ENCODE measurements at regions not wholly inside any gene's neighbourhood (a gene's known extent, or its start where the extent isn't known, plus 50 kb on each side); places are given as distances from the start of the nearest gene placed in this dataset.
"Not testable (repeated sequence)": the region's sequence is repeated elsewhere in the genome, so short reads cannot be mapped to it uniquely, and the experiment has no call there.

DNA sequence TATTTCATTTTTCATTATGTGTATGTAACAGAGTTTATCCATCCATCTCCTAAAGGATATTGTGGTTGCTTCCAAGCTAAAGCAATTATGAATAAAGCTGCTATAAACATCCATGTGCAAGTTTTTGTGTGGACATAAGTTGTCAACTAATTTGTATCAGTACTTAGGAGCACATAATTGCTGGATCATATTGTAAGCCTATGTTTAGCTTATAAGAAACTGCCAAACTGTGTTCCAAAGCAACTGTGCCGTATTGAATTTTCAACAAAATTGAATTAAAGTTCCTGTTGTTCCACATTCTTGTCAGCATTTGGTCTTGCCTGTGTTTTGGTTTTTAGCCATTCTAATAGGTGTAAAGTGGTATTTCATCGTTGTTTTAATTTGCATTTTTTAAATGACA lies 416.9 kb downstream of the SLC6A15 start:
- DNase-seq (ENCODE audit: low spot score) = no peak

DNA sequence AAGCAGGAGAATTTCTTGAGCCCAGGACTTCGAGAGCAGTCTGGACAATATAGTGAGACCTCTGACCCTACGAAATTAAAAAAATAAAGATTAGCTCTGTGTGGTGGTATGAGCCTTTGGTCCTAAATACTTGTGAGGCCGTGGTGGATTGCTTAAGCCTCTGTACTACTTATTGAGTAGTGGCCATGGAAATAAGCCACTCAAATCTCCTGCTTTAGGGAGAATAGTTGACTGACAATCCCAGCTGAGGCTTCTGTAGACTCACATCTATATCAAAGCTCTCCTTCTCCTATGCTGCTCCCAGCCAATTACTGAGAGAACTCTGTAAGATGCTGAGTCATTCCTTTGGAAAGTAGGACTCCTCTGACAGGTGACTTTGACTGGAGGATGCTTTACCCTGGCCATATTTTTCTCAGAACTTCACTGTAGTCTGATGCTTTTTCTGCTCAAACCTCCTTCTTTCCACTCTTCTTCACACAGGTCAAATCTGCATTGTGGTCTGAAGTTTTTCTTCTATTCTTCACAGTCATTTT lies 420.2 kb downstream of the SLC6A15 start:
- no peak for DNase-seq (ENCODE audit: low spot score)

GRCh38 chr12:84484798-84485197 lies 427.8 kb downstream of the SLC6A15 start:
- DNase-seq (ENCODE audit: low spot score) = no peak

- DNase-seq (ENCODE audit: low spot score) = no peak
Measured at GRCh38 chr12:84480803-84481202, 431.8 kb downstream of the SLC6A15 start.

GRCh38 chr12:84470361-84470760 lies 442.2 kb downstream of the SLC6A15 start:
- DNase-seq (ENCODE audit: low spot score) = no peak

DNA sequence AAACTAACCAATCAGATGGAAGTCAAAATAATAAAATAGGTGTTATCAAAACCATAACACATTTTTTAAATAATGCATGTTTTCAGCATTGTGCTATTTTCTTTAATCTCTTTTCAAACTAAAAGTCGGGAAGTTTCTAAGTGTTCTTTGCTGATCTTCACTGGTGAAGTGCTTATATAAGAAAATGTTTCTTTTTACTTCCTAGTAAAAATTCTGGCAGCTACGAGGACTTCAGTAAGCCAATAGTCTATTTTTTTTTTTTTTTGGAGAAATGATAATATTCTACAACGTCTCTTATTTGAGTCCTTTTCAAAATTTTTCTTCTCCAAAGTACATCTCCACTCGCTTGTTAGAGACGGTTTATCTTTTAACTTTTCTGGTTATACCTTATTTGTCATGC lies 448.0 kb downstream of the SLC6A15 start:
- no peak for DNase-seq (ENCODE audit: low spot score)

DNA sequence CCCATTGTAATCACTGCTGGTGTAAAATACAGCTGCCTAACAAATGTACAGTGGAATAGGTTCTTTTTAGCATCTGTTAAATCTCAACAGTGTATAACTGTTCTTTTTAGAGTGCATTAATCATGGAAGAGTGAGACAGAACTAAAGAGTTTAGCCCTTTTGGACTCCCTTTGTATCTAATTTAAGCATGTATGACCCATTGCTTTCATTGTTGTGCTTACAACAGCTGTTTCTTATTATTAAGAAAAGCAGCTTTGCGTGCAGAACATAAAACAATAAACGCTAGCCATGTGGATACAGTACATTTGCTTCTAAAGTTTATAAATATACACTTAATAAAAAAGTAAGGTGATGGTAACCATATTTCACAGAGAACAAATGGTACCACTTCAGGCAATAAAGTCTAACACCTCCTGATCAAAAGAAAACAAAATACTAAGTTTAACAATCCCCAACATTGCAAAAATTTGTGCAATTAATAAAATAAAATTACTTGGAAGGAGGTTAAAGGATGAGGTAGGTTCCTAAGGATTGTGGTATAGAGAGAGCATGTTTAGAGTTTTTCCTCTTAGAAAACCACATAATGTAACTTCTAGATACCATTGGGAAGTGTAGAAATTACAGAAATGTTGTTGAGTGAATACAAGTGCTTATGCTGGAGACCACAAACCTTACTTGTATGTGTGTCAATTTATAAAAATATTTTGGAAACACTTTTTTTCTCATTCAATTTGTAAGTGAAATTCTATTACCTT lies 448.7 kb downstream of the SLC6A15 start:
- DNase-seq (ENCODE audit: low spot score) = no peak

- DNase-seq (ENCODE audit: low spot score) = no peak
Measured at GRCh38 chr12:84455598-84455997, 457.0 kb downstream of the SLC6A15 start.

DNA sequence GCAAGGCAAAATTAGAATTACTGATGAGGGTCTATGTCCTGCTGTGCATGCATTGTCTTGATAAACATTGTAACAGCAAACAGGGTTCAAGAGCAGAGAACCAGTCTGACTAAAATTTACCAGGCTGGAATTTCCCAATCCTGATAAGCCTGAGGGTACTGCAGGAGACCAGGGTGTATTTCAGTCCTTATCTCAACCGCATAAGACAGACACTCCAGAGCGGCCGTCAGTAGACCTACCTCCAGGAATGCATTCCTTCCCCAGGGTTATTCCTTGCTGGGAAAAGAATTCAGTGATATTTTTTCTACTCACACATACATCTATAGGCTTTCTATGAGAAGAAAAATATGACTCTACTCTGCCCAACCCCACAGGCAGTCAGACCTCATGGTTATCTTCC lies 466.1 kb downstream of the SLC6A15 start:
- not testable (repeated sequence) for DNase-seq (ENCODE audit: low spot score)

GRCh38 chr12:84436134-84436533 lies 476.5 kb downstream of the SLC6A15 start:
- DNase-seq (ENCODE audit: low spot score) = no peak

DNA sequence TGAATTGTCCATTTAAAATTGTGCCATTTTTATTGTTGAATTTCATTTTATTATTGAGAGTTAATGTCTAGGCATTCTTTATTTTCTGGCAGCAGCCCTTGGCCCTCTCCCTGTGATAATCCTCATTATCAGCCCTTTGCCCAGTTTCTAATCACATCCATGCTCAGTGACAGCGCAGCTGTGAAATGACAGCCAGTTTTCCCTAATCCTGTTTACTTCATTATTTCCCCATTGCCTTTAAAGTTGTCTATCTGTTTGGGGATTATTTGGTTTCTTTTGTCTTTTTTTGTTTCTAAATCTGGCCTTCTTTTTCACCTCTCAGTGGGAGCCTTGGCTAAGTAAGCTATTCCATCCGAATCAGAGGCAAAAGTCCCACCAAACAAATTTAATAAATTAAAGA lies 476.9 kb downstream of the SLC6A15 start:
- DNase-seq (ENCODE audit: low spot score) = no peak

DNA sequence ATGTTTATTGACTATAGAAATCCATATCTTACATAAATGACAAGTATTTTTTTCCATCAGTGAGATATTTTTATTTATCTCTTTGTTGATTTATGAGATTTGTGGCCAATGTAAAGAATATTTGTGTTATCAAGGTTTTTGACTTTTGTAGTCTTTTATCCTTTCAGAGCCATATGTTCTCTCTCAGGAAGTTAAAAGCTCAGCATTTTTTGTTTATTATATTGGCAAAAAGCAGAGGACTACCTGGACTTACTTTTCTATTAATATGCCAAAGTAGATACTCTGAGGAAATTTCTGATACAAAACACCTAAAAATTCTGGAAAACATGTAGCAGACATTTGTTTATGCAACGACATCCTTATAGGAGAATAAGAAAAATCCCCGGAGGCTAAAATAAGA lies 490.3 kb downstream of the SLC6A15 start:
- DNase-seq (ENCODE audit: low spot score) = no peak

GRCh38 chr12:84421103-84421502 lies 491.5 kb downstream of the SLC6A15 start:
- no peak for DNase-seq (ENCODE audit: low spot score)

- no peak for DNase-seq (ENCODE audit: low spot score)
Measured at GRCh38 chr12:84416626-84417025, 496.0 kb downstream of the SLC6A15 start.

- DNase-seq (ENCODE audit: low spot score) = no peak
Measured at GRCh38 chr12:84415946-84416345, 496.7 kb downstream of the SLC6A15 start.

- no peak for DNase-seq (ENCODE audit: low spot score)
Measured at GRCh38 chr12:84413656-84414055, 498.9 kb downstream of the SLC6A15 start.

- DNase-seq (ENCODE audit: low spot score) = no peak
Measured at GRCh38 chr12:84412226-84412625, 500.4 kb downstream of the SLC6A15 start.

DNA sequence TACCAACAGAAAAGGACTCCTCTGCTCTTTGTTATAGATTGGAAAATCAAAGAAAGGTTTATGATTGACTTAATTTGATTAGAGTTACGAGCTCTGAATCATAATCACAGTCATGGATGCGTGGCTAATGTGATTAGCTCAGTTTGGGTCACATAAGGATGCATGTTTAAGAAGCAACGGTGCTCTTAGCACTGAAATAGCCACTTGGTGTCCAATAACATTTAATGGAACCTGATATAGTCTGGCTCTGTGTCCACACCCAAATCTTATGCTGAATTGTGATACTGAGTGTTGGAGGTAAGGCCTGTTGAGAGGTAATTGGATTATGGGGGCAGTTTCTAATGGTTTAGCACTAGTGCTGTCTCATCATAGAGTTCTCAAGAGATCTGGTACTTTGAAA lies 501.6 kb downstream of the SLC6A15 start:
- DNase-seq (ENCODE audit: low spot score) = no peak

GRCh38 chr12:84408936-84409335 lies 503.7 kb downstream of the SLC6A15 start:
- DNase-seq (ENCODE audit: low spot score) = no peak

DNA sequence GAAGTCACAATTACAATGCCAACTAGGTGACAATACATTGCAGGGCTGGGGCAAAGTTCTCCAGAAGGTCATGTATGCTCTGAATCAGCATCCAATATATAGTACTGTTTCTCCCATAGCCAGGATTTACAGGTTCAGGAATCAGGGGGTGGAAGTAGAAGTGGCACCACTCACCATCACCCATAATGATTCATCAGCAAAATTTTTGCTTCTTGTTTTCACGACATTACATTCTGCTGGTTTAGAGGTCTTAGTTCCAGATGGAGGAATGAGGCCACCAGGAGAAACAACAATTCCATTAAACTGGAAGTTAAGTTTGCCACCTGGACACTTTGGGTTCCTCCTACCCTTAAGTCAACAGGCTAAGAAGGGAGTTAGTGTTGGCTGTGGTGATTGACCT lies 505.9 kb downstream of the SLC6A15 start:
- DNase-seq (ENCODE audit: low spot score) = not testable (repeated sequence)

GRCh38 chr12:84397846-84398245 lies 514.8 kb downstream of the SLC6A15 start:
- DNase-seq (ENCODE audit: low spot score) = no peak

DNA sequence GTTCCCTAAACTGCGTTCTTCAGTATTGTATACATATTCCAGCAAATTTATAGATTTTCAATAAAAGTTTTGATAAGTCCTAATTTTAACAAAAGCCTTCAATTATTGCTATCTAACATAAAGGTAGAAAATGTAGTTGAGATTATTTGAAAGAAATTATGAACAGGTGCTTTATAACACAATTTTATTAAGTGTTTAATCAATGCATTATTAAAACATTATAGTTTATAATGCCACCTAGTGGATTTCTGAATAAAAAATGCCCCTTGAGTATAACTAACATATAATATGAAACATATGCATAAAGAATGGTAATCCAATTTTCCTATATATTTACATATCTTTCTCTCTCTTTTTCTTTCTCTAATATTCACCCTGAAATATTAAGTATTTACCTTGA lies 515.3 kb downstream of the SLC6A15 start:
- no peak for DNase-seq (ENCODE audit: low spot score)

DNA sequence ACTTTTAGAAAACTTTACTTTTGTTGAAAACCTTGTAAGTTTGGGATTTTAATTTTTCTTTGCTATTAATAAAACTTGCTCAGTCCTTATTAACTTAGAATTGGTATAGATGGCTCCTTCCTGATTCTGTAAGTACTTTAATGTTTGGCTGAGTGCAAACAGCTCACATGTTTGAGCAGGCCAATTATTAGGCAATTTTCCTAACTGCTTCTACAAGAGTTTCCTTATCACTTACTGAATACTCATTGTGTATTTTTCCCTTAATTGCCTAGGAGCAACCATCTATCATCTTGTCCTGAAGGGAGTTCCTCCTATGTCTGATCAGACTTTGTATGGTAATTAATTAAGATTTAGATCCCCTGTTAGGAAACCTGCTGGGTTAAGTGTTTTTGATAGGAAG lies 521.4 kb downstream of the SLC6A15 start:
- DNase-seq (ENCODE audit: low spot score) = not testable (repeated sequence)

DNA sequence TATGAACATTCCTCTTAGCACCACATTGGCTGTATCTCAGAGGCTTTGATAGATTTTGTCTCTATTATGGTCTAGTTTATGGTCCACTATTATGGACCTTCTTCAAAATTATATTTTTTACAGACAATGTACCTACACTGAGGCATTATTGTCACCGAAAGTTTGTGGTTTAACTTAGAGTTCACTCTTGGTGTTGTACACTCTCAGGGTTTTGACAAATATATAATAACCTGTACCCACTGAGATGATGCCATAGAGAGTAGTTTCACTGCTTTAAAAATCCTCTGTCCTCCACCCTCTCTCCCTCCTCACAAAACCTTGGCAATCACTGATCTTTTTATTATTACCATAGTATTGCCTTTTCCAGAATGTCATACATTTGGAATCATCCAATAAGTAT lies 528.2 kb downstream of the SLC6A15 start:
- no peak for DNase-seq (ENCODE audit: low spot score)

Data from CD4-positive, alpha-beta T cell treated with Interleukin-2 at 100 ng/mL for 4 hours (primary cell).